Inflammatory macrophage treated with lipopolysaccharide for 4 hours (primary cell): ENCODE measurements at regions not wholly inside any gene's neighbourhood (a gene's known extent, or its start where the extent isn't known, plus 50 kb on each side); places are given as distances from the start of the nearest gene placed in this dataset.
A peak's percentile ranks its signal among the peaks of the same experiment; 100 is the strongest.

ENCODE experiments used
- DNase-seq: peaks from one replicate; pipeline ENCODE4 v3.0.0-alpha.2; 2020

GRCh38 chr4:41430792-41431191, 107.2 kb upstream of the LIMCH1 start:
- DNase-seq = no peak

DNA sequence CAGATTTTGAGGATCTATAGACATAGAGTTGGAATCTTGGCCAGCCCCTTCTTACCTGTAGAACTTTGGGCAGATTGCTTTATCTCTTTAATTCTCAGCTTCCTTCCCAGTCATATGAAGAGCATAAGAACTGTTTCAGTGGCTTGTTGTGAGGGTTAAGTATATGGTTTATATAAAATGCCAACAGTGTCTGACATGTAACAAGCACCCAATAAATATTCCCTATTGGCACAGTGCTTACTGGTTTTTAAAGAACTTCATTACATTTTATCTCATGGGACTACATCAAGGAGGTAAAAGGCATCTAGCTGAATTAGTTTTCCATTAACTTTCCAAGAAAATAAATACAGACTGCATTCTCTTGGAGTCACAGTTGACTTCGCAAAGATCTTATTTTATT, 106.7 kb upstream of the LIMCH1 start:
- DNase-seq = no peak

DNA sequence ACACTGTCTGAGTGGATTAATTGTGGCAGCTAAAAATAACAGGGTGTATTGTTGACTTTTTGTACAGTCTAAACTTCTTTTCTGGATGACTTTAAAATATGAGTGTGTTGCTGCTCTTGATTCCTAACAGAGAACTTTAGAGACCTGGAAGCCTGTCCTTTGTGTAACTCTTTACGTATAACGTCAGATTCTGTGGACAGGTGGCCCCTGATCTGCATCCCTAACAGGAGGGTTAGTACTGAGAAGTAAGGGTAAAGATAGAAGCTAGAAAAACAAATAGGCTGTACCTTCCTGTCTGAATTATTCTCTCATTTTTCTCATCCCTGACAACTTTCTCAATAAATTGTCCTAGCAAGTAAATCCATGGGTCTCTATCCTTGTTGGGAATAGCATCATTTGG, 105.7 kb upstream of the LIMCH1 start:
- DNase-seq = no peak

- DNase-seq = no peak
Measured at GRCh38 chr4:41432881-41433280, 105.1 kb upstream of the LIMCH1 start.

DNA sequence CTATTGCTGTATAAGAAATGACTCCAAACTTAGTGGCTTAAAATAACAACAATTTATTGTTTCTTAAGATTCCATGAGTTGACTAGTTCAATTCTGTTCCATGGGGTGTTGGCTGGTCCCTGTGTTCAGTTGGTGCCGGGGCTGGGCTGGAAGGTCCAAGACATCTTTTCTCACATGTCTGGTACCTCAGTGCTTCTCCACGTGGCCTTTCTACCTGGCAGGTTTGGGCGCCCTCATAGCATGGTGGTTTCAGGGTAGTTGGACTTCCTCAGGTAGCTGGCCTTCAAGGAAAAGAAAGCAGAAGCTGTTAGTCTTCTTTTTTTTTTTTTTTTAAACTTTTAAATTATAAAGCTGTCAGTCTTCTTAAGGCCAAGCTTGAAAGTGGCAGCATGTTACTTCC, 104.6 kb upstream of the LIMCH1 start:
- DNase-seq = no peak

- no peak for DNase-seq
Measured at GRCh38 chr4:41435510-41435909, 102.4 kb upstream of the LIMCH1 start.

- DNase-seq = no peak
Measured at GRCh38 chr4:41436419-41436818, 101.5 kb upstream of the LIMCH1 start.

DNA sequence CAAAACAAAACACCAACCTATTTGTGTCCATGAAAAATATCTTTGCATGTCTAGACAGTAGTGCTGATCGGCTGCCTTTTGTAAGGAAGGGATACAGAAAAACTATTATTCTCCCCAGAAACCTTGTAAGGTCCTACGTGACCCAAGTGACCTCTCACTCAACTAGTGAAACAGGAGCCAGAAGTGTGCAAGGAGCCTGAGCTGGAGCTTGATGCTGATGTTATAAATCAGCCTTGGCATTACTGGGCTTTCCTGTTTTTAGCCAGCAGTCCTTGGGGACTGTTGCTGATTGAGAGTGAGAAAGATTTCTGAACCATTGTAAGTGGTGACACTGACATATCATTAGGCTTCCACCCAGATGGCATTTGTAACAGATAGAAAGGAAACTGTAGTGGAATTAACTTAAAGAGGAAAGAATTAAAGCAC, 100.8 kb upstream of the LIMCH1 start:
- DNase-seq = no peak

DNA sequence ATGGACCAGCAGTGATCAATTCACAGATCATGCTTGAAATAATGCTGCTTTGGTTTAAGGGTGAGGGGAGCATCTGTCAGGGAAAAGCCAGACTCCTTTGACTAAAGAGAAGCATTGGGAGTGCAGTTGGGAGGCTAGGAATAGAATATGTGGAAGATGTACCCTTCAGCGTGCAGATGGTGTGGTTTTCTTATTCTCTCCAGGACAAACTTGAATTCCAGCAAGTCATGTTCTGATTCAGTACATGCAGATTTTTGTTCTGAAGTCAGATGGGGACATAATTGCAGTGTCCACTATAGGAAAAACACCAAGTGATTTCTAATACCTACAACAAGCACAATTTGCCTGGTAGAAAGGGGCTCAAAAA, 99.0 kb upstream of the LIMCH1 start:
- DNase-seq = no peak

- DNase-seq = no peak
Measured at GRCh38 chr4:41442810-41443209, 95.1 kb upstream of the LIMCH1 start.

DNA sequence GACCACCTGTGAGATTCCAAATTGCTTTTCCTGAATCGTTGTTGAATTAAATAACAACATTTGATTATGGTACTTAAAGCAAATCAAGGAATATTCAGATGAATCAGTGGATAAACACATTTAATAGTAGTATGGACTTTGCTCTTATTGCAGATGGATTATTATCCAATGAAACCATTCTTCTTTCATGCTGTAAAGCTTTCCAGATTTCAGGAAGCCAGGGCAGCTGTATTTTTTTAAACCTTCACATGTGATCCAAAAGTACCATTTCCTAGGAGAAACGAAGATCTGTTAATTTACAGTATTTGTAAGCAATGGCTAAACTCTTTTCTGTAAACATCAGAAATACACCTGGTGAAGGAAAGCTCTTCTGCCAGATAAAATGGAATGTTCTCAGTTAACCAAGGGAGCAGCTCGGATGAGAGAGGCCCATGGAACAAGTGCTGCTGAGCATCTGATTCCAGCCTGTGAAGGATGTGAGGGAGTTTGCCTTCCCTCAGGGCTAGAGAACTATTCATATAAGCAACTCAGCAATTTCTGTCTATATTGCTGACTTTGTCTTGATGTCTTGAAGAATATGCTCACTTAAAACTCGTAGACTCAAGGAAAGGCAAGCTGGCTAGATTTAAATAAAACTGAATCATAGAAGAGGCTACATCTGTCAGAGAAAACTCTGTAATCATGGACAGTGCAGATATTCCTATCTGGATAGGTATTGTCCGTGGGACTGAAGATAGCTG, 94.4 kb upstream of the LIMCH1 start:
- no peak for DNase-seq

DNA sequence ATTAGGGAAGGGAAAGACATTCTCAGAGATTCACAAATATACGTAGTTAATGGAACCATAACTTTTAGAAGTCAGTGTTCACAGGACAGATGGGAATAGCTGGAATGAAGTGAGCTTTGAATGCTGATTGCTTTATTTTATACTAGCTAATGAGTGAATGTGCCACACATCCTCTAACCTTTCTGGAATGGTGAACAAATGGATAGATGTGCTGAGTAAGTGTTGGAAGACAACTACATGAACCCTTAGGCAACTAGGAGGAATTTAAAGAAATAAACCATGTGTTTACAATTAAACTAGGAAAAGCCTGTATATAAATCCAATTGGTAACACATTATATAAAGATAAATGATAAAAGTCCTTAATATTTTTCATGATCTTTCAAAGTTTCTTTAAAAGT, 91.6 kb upstream of the LIMCH1 start:
- DNase-seq = no peak

- no peak for DNase-seq
Measured at GRCh38 chr4:41446981-41447725, 90.8 kb upstream of the LIMCH1 start.

GRCh38 chr4:41448934-41449333, 89.0 kb upstream of the LIMCH1 start:
- no peak for DNase-seq

DNA sequence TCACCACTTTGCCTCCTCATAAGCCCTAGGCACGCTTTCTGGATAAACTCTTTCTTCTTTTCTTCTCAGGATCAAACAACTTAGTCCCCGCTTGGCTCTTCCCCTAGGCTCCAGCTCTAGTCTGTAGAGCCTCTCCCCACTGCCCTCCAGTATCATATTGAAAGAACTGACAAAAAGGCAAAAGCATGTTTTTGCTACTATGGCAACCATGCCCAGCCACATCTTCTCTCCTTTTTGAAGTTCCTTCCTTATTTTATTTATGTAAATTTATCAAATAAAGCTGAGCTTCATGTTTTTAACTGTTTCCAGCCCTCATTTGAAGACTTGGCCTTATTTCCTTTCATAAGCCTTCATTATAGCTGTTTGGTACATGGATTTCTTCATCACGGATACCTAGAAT, 86.0 kb upstream of the LIMCH1 start:
- no peak for DNase-seq

- DNase-seq = peak; percentile 12
Measured at GRCh38 chr4:41452484-41453225, 85.3 kb upstream of the LIMCH1 start.

GRCh38 chr4:41454423-41454822, 83.5 kb upstream of the LIMCH1 start:
- DNase-seq = no peak

DNA sequence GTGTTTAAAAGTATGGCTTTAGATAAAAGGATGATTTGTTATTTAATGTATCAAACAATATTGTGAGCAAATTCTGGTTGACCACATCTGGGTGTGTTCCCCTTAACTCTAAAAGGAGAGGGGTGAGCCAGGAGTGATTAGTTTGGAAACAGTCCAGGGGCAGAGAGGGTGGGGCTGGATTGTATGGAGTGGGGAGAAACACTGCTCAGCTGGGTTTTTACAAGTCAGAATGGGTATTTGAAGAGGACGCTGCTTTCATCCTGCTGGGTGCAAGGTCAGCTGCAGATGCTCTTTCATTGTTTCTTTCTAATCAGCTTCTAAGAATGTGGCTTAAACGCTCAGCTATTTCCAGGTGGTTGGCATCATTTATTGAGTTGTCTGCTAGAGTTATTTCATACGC, 82.8 kb upstream of the LIMCH1 start:
- no peak for DNase-seq

GRCh38 chr4:41456559-41457101, 81.3 kb upstream of the LIMCH1 start:
- DNase-seq = no peak

- DNase-seq = no peak
Measured at GRCh38 chr4:41458689-41459088, 79.3 kb upstream of the LIMCH1 start.

- DNase-seq = no peak
Measured at GRCh38 chr4:41460641-41461040, 77.3 kb upstream of the LIMCH1 start.

DNA sequence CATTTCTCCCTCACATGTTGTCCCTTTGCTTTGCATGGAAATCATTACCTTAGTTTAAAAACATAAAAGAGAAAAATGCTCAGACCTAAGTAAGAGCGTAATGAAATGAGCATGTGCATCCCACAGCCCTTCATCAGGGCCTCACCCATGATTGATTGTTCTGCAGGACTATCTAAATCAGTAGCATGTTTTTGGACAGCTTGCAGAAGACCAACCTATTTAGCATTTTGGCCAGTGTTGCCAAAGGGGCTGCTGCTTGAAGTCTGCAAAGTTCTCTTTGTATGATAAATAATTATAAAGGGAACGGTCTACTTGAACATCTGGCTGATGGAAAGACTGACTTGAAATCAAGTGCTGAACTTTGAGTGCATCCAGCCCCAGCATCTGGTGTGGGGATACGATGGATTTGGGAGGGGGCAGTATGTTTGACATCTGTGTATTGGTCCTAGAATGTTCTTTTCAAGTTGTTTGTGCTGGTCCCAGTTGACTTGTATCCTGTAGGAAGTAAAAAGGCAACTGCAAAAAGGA, 76.1 kb upstream of the LIMCH1 start:
- no peak for DNase-seq

DNA sequence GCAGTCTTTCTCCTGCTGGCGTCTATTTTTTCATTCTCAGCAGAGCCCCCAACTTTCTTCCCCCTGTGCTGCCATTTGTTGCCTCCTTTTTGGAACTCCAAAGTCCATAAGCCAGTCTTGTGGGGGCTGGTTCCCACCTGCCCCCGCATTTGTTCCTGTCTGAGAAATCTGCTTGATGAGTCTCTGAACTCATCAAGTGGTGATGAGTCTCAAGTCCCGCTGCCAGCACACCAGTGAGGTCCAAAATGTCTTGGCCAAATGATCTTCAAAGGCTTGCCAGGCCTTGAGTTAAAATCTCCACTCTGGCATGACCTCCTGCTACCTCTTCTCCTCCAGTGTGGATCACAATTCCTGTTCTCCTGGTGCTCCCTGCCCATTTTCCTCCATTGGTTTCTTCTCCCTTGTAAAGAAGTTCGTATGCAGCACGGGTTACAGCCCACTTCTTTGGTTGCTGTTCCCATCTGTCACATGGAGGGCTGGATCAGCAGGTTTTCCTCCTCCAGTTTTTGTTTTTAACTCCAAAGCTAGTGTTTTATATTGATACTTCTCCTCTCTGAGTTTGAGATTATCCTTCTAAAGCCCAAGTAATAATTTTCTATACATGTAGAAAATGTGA, 72.7 kb upstream of the LIMCH1 start:
- no peak for DNase-seq
